Kidney epithelial cell (primary cell): ENCODE measurements at regions not wholly inside any gene's neighbourhood (a gene's known extent, or its start where the extent isn't known, plus 50 kb on each side); places are given as distances from the start of the nearest gene placed in this dataset.

Experiments
- DNase-seq: peaks from one replicate; pipeline ENCODE4 v3.0.0-alpha.2; 2010; ENCODE audit warnings: low read depth
- H3K27me3 ChIP-seq: 2 replicates; pipeline ENCODE4 v1.6.0; 2011; ENCODE audit warnings: low read length; ENCODE audit not compliant: control insufficient read depth, insufficient read depth
- H3K36me3 ChIP-seq: 2 replicates; pipeline ENCODE4 v1.5.1; 2011; ENCODE audit warnings: low read length; ENCODE audit not compliant: control insufficient read depth, insufficient read depth
- H3K4me3 ChIP-seq: 2 replicates; pipeline ENCODE4 v1.5.1; 2011; ENCODE audit warnings: low read depth, mild to moderate bottlenecking, control low read depth, low read length
- TF ChIP-seq, protein P1 (sequence below): IDR thresholded peaks from 2 replicates; pipeline ENCODE4 v1.5.1; 2011; ENCODE audit warnings: mild to moderate bottlenecking, moderate library complexity, low read length, control low read depth, inconsistent platforms; ENCODE audit not compliant: insufficient read depth, poor library complexity, severe bottlenecking

DNA sequence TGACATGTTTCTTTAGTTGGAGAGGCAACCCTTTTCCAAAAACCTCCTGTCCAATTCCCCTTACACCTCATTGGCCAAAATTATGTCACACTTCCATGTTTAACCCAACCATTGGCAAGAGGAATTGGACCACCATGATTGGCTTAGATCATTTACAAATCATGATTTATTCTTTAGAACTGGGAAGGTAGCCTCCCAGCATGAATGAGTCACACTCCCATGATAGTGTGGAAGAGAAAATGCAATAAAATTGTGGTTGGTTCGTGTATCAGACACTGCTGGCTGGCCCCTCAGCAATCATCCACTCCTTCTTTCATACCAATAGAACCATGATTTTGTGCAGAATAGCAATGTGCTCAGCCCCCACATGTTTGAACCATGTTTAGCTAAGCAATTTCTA lies 156.6 kb upstream of the ACVR2A start:
- Histone ChIP-seq H3K4me3 (no peak overlapping the region), H3K27me3 (no peaks in the 10 kb centered on the region), H3K36me3 (no peaks in the 10 kb centered on the region)
- DNase-seq = no peak
- TF ChIP-seq, protein P1, sequence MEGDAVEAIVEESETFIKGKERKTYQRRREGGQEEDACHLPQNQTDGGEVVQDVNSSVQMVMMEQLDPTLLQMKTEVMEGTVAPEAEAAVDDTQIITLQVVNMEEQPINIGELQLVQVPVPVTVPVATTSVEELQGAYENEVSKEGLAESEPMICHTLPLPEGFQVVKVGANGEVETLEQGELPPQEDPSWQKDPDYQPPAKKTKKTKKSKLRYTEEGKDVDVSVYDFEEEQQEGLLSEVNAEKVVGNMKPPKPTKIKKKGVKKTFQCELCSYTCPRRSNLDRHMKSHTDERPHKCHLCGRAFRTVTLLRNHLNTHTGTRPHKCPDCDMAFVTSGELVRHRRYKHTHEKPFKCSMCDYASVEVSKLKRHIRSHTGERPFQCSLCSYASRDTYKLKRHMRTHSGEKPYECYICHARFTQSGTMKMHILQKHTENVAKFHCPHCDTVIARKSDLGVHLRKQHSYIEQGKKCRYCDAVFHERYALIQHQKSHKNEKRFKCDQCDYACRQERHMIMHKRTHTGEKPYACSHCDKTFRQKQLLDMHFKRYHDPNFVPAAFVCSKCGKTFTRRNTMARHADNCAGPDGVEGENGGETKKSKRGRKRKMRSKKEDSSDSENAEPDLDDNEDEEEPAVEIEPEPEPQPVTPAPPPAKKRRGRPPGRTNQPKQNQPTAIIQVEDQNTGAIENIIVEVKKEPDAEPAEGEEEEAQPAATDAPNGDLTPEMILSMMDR = no peak

GRCh38 chr2:147686365-147686764 lies 158.5 kb upstream of the ACVR2A start:
- H3K4me3 ChIP-seq = no peak overlapping the region
- no peaks in the 10 kb centered on the region for H3K27me3 ChIP-seq
- H3K36me3 ChIP-seq = no peaks in the 10 kb centered on the region
- no peak for DNase-seq
- TF ChIP-seq, protein P1 = no peak

DNA sequence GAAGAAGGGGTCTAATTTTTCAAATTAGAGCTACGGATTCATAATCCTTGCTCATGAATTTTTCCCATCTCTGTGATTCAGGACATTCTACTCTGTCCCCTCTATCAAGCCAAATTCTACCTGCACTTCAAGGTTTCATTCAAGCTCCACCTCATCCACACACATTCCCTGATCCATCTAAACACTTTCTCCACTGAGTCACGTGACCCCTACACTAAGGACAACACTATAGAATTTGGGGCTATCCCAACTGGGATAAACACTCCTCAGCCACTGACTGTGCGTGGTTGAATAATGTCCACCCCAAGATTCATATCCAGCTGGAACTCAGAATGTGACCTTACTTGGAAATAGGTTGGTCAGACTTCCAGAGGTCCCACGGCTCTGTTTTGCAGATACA lies 159.9 kb upstream of the ACVR2A start:
- no peak for DNase-seq
- TF ChIP-seq, protein P1 = no peak
- Histone ChIP-seq H3K4me3 (no peak overlapping the region), H3K36me3 (no peaks in the 10 kb centered on the region), H3K27me3 (no peaks in the 10 kb centered on the region)

DNA sequence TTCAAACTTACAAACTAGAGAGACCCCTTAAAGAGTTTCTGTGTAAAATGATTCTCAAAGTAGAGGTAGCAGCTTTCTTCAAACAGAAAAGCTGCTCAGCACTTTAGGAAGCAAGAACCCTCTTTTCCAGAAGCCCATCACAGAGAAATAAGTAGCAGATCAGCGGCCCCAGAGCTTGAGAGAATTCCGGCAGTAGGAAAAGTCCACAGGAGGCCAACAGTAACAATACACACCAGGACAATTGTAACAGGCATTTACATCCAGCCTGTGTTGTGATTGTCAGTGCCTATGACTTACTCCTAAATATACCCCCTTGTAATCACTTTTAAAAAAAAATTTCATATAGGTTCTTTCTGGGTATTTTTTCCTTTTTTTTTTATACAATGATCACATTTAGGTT lies 161.4 kb upstream of the ACVR2A start:
- TF ChIP-seq, protein P1 = no peak

DNA sequence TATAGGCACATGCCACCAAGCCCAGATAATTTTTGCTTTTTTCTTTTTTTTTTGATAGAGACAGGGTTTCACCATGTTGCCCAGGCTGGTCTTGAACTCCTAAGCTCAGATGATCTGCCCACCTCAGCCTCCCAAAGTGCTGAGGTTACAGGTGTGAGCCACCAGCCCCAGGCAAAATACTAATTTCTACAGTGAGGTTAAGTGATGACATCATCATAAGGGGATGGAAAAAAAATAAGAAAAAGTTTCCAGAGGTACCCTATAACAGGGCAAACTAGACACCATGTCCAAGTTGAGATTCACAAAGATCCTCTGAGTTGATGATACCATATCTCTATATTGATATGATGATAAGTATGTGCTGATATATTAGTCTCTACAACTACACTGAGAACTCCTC lies 163.7 kb upstream of the ACVR2A start:
- H3K4me3 ChIP-seq = no peak overlapping the region
- TF ChIP-seq, protein P1 = no peak
- no peaks in the 10 kb centered on the region for H3K27me3 ChIP-seq
- no peak for DNase-seq
- no peaks in the 10 kb centered on the region for H3K36me3 ChIP-seq

More for the DNA sequence above, 161.4 kb upstream of the ACVR2A start:
- Histone ChIP-seq H3K36me3 (no peaks in the 10 kb centered on the region), H3K27me3 (no peaks in the 10 kb centered on the region), H3K4me3 (no peak overlapping the region)
- no peak for DNase-seq

- DNase-seq = no peak
- TF ChIP-seq, protein P1 = no peak
- Histone ChIP-seq H3K4me3 (no peak overlapping the region), H3K27me3 (no peaks in the 10 kb centered on the region), H3K36me3 (no peaks in the 10 kb centered on the region)
Observed at GRCh38 chr2:147679955-147680531, 164.8 kb upstream of the ACVR2A start.
